Upper lobe of left lung (tissue), 6 donors: ENCODE measurements at regions not wholly inside any gene's neighbourhood (a gene's known extent, or its start where the extent isn't known, plus 50 kb on each side); places are given as distances from the start of the nearest gene placed in this dataset.

Experiments used
- ATAC-seq, 2 donors: fragments of 200-7000 bp; cut with Tn5 transposase; one replicate each; pipeline ENCODE4 v1.9.1; 2022; ENCODE audit warnings: mild to moderate bottlenecking in 2 of 2, moderate library complexity in 2 of 2; ENCODE audit not compliant: low FRiP score in 2 of 2
- DNase-seq, 2 donors: peaks; one replicate each; pipeline ENCODE4 v3.0.0-alpha.2; 2019 to 2020
- H3K27ac ChIP-seq, 4 donors: fragments of 200-600 bp; sonication (generic); one replicate each; pipeline ENCODE4 v1.5.1; 2016 to 2019
- H3K27me3 ChIP-seq, 4 donors: fragments of 200-600 bp; sonication (generic); one replicate each; pipeline ENCODE4 v1.5.1; 2017 to 2019
- H3K36me3 ChIP-seq, 4 donors: fragments of 200-600 bp; sonication (generic); one replicate each; pipeline ENCODE4 v1.5.1; 2016 to 2019
- H3K4me1 ChIP-seq, 4 donors: fragments of 200-600 bp; sonication (generic); one replicate each; pipeline ENCODE4 v1.5.1; 2018 to 2019
- H3K4me3 ChIP-seq, 4 donors: fragments of 200-600 bp; sonication (generic); one replicate each; pipeline ENCODE4 v1.5.1; 2017 to 2019; ENCODE audit warnings: mild to moderate bottlenecking in 2 of 4, moderate library complexity in 1 of 4
- H3K9me3 ChIP-seq, 4 donors: fragments of 200-600 bp; sonication (generic); one replicate each; pipeline ENCODE4 v1.5.1; 2018 to 2019
- CTCF ChIP-seq, 6 experiments: fragments of 450-650 bp in 4 of 6; fragments of 200-600 bp in 2 of 6; sonication (generic) in 2 of 6; IDR thresholded peaks; one replicate each; pipeline ENCODE4 v1.5.1; 2016 to 2019; ENCODE audit warnings: antibody characterized with exemption in 6 of 6
- EP300 ChIP-seq, 4 donors: sonication (generic); formaldehyde crosslinking; IDR thresholded peaks; one replicate each; pipeline ENCODE4 v1.5.1; 2017; ENCODE audit warnings: antibody characterized with exemption in 4 of 4, control low read depth in 2 of 4
- POLR2A ChIP-seq, 4 donors: fragments of 450-650 bp; IDR thresholded peaks; one replicate each; pipeline ENCODE4 v1.5.1; 2016 to 2017; ENCODE audit warnings: antibody characterized with exemption in 4 of 4, mild to moderate bottlenecking in 2 of 4
- POLR2AphosphoS5 ChIP-seq, 2 donors: sonication (generic); formaldehyde crosslinking; IDR thresholded peaks; one replicate each; pipeline ENCODE4 v1.5.1; 2017; ENCODE audit warnings: antibody characterized with exemption in 2 of 2
- WGBS, 2 donors: methylation state at CpG; one replicate each; pipeline ENCODE4 v1.1.5; 2017 to 2018; 5-methylcytosine and 5-hydroxymethylcytosine counted together
- donor health status: DM: no; HTN: no; CAD: no; lungs with moderate emphysema.
- donor health status: DM: no; HTN: yes; CAD: no; lungs with severe emphysema.

GRCh38 chr17:79305376-79305767, 230.7 kb downstream of the ENGASE start:
- H3K9me3 ChIP-seq, result no peaks in the 10 kb centered on the region
- no peak overlapping the region for H3K4me3 ChIP-seq
- DNase-seq (no peak), ATAC-seq (no peak)
- no peak overlapping the region for H3K27ac ChIP-seq
- H3K27me3 ChIP-seq, result no peaks in the 10 kb centered on the region
- TF ChIP-seq EP300 (IDR thresholded peaks at IDR 0.05), result no peak
- no peaks in the 10 kb centered on the region for H3K36me3 ChIP-seq
- 43 to 52% methylated on average over 6 to 10 of the region's 10 CpGs for WGBS, 2 donors
- peaks cover 0 to 14% (median 5%) of the 10 kb centered on the region in 4 donors for H3K4me1 ChIP-seq

- no peak for ATAC-seq
Observed at GRCh38 chr17:79304884-79305283, 230.3 kb downstream of the ENGASE start.

GRCh38 chr17:79303641-79304205, 229.1 kb downstream of the ENGASE start:
- H3K27ac ChIP-seq, result no peak overlapping the region
- no peaks in the 10 kb centered on the region for H3K9me3 ChIP-seq
- no peaks in the 10 kb centered on the region for H3K27me3 ChIP-seq
- no peaks in the 10 kb centered on the region for H3K36me3 ChIP-seq
- no peak overlapping the region for H3K4me3 ChIP-seq
- H3K4me1 ChIP-seq, result peaks cover 0 to 14% (median 5%) of the 10 kb centered on the region in 4 donors
- no peak for DNase-seq
- ATAC-seq, result no peak
- 84 to 89% methylated on average over 7 of the region's 7 CpGs for WGBS, 2 donors
- no peak for TF ChIP-seq EP300 (IDR thresholded peaks at IDR 0.05)

More at GRCh38 chr17:79304884-79305283, 230.3 kb downstream of the ENGASE start:
- no peak for DNase-seq
- H3K27me3 ChIP-seq, result no peaks in the 10 kb centered on the region
- no peak overlapping the region for H3K27ac ChIP-seq
- no peaks in the 10 kb centered on the region for H3K9me3 ChIP-seq
- no peaks in the 10 kb centered on the region for H3K36me3 ChIP-seq
- H3K4me1 ChIP-seq, result peaks cover 0 to 14% (median 5%) of the 10 kb centered on the region in 4 donors
- TF ChIP-seq CTCF (IDR thresholded peaks at IDR 0.05), result no peak
- TF ChIP-seq EP300 (IDR thresholded peaks at IDR 0.05), result no peak
- no peak for TF ChIP-seq POLR2A (IDR thresholded peaks at IDR 0.05)
- no peak for TF ChIP-seq POLR2AphosphoS5 (IDR thresholded peaks at IDR 0.05)
- H3K4me3 ChIP-seq, result no peak overlapping the region
- WGBS, 2 donors, result 39 to 42% methylated on average over 13 of the region's 13 CpGs

GRCh38 chr17:79301469-79301868, 226.8 kb downstream of the ENGASE start:
- Histone ChIP-seq H3K4me1 (peaks cover 0 to 6% (median 3%) of the 10 kb centered on the region in 4 donors), H3K9me3 (no peaks in the 10 kb centered on the region), H3K36me3 (no peaks in the 10 kb centered on the region), H3K27me3 (no peaks in the 10 kb centered on the region), H3K4me3 (no peak overlapping the region), H3K27ac (no peak overlapping the region)
- WGBS, 2 donors, result 72 to 78% methylated on average over 3 to 8 of the region's 8 CpGs
- TF ChIP-seq POLR2A (IDR thresholded peaks at IDR 0.05) (no peak), CTCF (IDR thresholded peaks at IDR 0.05) (no peak), POLR2AphosphoS5 (IDR thresholded peaks at IDR 0.05) (no peak), EP300 (IDR thresholded peaks at IDR 0.05) (no peak)
- DNase-seq (no peak), ATAC-seq (no peak)

- no peak overlapping the region for H3K27ac ChIP-seq
- no peaks in the 10 kb centered on the region for H3K4me1 ChIP-seq
- no peak overlapping the region for H3K4me3 ChIP-seq
- no peaks in the 10 kb centered on the region for H3K9me3 ChIP-seq
- TF ChIP-seq POLR2A (IDR thresholded peaks at IDR 0.05) (no peak), EP300 (IDR thresholded peaks at IDR 0.05) (no peak), CTCF (IDR thresholded peaks at IDR 0.05) (no peak), POLR2AphosphoS5 (IDR thresholded peaks at IDR 0.05) (no peak)
- 74 to 77% methylated on average over 7 of the region's 7 CpGs for WGBS, 2 donors
- DNase-seq (no peak), ATAC-seq (no peak)
- H3K27me3 ChIP-seq, result no peaks in the 10 kb centered on the region
- no peaks in the 10 kb centered on the region for H3K36me3 ChIP-seq
Observed at GRCh38 chr17:79299349-79299748, 224.7 kb downstream of the ENGASE start.

GRCh38 chr17:79298799-79299198, 224.2 kb downstream of the ENGASE start:
- no peaks in the 10 kb centered on the region for H3K4me1 ChIP-seq
- no peaks in the 10 kb centered on the region for H3K27me3 ChIP-seq
- DNase-seq, result no peak
- H3K4me3 ChIP-seq, result no peak overlapping the region
- 51 to 66% methylated on average over 12 of the region's 12 CpGs for WGBS, 2 donors
- H3K27ac ChIP-seq, result no peak overlapping the region
- no peaks in the 10 kb centered on the region for H3K9me3 ChIP-seq
- no peak for ATAC-seq
- TF ChIP-seq EP300 (IDR thresholded peaks at IDR 0.05) (no peak), POLR2AphosphoS5 (IDR thresholded peaks at IDR 0.05) (no peak), CTCF (IDR thresholded peaks at IDR 0.05) (no peak), POLR2A (IDR thresholded peaks at IDR 0.05) (no peak)
- no peaks in the 10 kb centered on the region for H3K36me3 ChIP-seq
